NCI-H146 (cell line): ENCODE measurements at regions not wholly inside any gene's neighbourhood (a gene's known extent, or its start where the extent isn't known, plus 50 kb on each side); places are given as distances from the start of the nearest gene placed in this dataset.

Experiments used
- DNase-seq: peaks from one replicate; lab custom pipeline; 2025; lab: John Stamatoyannopoulos, UW

DNA sequence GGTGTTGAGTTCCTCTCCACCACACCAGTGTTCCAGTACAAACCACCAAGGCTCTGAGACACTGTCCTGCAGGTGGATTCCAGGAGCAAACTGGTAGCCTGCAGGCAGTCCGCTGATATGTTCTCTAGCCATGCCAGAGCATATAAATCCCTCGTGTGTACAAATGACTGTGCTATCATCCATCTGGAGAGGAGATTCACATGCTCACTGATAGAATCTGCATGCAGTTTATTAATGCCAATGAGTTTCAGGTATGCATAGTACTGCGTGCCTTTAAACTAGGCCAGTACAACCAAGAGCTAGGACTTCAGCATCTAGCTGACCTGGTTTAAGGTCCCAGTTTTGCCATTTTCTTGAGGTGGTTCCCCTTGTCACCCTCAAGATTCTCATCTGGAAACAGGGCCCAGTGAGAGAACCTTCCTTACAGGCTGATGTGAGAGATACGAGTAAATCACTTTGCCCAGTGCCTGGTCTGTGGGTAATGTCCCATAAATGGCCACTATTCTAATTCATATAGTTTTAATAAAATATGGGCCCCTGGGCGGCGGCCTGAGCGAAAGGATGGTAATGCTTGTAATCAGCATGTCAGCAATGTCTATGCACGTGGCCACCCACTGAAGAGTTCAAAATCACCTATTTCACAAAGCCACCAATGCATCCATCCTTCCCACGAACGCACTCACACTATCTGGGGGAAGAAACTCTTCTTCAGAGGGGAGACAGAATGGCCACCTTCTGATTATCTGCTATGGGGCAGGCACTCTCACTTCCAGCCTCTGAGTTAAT, 268.0 kb upstream of the ZMIZ1 start:
- DNase-seq = no peak

DNA sequence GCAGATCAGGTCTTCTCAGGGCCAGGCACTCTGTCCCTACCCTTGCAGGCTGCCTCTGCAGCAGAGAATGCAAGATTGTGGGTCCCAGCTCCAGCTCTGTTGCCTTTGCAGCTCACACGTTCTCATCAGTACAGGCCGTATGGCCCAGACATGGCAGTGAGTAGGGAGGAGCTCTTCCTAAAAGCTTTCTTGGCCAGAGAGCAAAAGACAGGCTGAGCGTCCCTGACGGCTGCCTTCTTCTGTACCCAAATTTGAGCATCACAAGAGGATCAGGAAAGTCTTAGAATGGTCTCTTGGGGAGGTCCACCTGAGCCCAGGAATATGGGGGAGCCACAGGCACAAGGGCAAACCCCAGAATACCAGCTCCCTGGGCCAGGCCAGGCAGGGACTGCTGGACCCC, 266.3 kb upstream of the ZMIZ1 start:
- DNase-seq = no peak

DNA sequence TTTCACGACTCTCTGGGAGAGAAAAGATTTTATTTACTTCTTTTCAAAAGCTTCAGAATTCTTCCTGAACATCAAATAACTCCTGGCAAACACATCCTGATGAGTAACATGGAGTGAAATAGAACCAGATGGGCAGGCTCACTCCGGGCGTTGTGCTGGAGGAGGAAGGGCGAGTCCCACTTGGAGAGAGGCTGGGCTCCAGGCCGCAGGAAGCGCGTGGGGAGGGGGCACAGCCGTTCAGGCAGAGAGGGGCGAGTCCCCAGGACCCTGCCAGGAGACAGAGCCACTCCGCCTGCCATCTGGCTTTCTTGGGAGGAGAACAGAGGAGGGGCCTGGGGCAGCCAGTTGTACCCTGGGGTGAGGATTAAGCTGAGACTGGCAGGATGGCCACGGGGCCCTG, 265.9 kb upstream of the ZMIZ1 start:
- DNase-seq = no peak

DNA sequence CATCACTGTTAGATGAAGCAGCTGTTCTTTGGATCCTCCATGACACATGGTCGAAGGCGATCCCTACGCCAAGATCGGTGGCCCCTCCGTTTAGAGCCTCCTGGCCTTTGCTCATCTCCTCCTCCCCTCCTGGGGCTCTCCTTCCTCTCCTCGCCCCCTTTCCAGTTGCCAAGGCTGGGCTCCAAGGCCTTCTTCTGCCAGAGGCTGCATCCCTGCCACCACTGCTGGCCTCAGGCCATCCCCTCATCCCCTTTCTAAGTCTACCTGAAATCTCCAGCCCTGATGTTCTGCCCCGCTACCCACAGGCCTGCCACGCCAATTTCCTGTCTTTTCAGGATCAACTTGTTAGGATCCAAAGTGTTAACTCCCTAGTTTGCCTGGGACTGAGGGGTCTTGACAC, 265.1 kb upstream of the ZMIZ1 start:
- no peak for DNase-seq

DNA sequence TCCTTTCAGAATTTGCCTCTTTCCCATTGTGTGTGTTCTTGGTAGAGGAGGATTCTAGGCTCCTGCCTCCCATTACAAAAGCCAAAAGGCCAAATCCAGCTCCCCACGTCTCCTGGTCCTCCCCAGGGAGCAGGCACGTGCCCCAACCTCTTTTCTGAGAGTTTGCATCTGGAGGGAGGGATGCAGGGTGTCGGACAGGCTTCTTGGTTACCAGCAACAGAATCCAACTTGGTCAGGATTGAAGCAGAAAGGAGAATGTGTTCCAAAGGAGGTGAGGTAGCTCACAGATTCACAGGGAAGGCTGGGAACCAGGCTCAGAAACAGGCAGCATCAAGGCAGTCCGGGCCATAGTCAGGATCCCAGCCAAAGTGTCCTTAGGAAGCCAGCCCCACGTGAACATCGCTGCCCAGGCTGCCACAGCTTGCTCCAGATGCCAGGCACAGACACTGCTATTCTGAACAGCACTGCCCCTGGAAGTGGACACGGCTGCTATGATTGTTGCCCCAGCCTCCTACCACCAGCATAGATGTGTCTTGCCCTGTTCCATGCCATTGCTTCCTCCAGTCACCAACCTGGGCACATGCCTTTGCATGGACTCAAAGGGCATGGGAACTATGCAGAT, 264.2 kb upstream of the ZMIZ1 start:
- DNase-seq = no peak

DNA sequence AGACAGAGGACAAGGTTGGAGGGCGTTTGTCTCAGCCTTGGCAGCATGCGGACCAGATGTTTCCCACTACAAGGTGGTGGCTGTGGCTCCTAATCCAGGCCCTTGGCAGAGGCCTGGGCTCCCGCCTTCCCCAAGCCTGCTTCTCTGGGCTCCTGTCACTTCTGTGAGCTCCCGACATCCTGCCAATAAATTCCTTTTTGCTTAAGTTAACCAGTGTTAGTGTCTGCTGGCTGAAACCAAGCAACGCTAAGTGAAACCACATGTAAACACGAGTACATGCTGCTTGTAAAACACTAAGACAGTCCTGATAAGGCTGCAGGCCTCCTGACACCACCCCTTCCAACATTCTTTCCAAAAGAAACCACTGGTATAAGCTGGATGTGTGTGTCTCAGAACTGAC, 263.6 kb upstream of the ZMIZ1 start:
- DNase-seq = no peak

DNA sequence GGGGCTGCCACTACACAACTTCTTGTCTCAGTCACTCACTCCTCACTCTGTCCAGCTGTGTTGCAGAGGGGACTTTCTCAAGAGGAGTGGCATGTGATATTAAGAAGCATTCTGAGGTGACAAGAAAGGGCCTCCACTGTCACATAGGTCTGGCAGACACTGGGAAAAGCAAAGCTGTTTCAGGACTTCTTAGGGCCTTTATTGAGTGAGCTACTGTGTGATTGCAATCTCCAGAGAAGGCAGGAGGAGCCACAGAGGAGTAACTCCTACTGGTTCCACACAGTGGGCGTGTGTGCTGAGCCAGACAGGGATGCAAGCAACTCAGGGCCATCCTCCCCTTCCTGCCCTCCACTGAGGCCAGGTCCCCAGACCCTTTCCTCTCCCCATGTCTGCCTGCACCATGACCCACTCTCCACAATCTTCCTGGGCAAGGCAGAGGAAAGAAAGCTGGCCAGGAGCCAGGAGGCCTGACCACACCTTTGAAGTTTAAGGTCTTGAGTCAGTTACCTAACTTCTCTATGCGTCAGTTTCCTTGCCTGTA, 262.0 kb upstream of the ZMIZ1 start:
- no peak for DNase-seq

DNA sequence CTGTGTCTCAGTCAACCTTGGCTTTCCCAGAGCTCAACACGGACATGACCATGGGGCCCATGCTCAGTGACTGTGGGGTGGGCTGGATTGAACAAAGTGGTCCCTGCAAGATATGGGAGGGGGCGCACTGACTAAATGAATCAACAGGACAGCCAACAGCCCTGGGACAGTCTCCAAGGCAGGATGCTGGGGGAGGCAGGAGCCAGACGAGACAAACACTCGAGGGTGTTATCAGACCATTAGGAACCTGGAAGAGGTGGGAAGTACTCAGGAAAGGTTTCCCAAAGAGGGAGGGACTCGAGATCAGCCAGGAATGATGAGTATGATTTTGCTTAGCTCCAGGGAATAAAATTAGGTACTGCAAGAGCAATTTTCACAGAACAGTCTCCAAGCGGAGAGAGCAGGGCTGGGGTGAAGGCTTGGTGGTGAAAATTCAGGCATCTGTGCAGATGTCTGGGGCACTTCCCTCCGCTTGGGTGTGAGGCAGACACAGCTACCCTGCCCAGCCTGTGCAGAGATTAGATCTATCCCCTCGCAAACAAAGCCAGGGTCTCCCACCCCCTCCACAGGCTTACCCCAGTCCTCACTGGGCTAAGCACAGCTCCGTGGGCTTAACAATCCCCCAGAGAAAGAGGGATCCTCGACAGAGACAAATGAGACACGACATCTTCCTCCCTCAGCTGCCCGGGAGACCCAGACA, 261.1 kb upstream of the ZMIZ1 start:
- no peak for DNase-seq

DNA sequence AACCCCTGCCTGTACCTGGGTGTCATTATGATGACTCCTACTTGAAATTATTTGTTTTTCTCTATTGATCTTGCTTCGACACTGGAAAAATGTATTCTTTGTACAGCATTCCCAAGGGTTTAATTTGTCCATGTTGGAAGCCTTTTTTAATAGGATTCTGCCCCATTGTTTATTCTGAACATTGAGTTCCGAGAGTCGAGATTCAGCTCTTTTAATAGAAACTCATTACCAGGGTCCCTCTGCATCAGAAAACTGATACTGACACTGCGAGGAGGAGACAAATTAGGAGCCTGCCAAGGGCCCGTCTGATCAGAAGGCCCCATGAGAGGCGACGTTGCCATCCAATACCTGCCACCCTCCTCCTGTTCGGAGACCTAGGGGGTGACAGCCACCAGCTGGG, 260.5 kb upstream of the ZMIZ1 start:
- DNase-seq = peak; percentile 20

DNA sequence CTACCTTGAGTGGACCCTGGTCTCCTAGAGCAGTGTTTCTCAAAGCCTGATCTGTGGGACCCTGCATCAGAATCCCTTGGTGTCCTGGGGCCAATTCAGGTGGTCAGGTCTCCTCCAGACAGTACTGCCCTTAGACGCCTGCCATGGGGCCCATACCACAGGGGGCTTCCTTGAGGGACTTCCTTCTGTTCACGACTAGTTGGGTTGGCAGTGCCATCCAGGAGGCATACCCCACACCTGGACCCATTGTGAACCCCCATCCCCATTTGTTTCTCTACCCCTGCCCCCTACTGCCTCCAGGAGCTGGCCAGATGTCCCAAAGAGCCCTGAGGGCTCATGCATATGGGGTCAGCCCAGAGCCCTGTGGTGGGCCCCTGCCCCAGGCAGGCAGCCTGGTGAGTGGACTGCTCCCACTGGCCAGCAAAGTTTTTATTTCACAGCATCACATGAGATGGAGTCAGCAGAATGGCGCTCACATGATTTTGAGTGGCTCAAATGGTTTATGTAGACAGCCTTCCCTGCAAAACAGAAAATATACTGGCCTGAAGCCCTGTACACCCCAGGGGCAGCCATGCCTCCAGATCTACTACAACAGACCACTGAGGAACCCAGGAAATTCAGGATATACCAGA, 259.9 kb upstream of the ZMIZ1 start:
- no peak for DNase-seq

DNA sequence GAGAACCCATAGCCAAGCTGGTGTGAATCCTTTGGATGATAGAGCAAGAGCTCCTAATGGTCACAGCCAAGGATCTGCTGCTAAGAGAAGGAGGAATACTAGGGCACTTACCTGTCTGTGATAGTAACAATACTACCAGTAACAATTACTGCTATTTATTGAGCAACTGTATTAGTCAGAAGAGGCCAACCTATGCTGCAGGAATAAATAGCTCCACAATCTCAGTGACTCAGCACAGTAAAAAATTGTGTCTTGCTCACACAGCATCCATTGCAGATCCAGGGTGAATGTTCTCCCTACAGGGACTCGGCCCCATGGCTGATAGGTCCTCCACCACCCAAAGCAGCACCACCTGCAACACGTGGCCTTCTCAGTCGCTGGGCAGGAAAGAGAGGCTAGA, 257.6 kb upstream of the ZMIZ1 start:
- DNase-seq = no peak

DNA sequence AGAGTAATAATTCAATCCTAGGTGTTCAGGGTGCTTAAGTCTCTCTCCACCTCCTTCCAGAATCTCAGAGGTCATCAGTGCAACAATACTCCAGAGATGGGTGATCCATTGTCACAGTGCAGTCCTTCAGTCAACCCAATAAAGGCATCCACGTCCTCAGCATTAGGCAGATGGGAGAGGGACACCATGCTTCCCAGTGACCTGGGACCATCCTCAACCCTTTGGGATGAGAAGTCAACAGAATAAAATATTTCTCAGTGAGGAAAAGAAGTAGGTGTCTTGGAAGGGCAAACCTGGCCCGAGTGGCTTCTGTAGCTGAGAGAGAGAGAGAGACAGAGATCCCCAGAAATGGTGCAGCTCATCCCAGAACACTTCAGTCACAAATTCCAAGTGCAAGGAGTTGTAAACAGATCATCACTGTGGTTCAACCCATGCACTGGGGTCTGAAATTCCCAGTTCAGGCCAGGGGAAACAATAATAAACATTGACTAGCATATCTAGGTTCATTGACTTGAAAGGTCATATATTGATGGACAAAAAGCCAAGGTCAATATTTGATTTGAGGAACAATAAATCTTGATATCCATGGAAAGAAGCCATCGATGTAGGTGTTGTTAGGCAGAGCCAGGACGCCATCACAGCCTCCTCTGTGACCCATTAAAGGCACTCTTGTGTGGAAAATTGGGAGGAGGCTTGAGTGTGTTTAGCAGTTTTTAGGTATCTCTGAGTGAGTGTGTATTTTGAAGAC, 256.0 kb upstream of the ZMIZ1 start:
- no peak for DNase-seq

DNA sequence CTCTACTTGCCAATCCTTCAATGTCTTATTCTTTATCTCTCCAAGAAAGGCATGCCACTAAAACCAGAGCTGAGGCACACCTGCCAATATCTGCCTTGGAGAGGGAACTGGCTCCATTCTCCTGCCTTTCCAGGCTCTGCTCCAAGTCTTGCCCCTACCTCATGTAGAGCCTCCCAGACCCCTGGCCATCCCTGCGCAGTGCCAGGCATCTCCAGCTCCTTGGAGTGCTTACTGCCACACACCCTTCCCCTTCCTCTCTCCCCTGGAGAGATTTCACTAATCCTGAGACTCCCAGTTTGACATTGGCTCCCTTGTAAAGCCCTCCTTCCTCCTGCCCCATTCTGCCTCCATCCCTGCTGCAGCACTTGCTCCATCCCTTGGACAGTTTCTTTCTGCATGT, 255.2 kb upstream of the ZMIZ1 start:
- no peak for DNase-seq

DNA sequence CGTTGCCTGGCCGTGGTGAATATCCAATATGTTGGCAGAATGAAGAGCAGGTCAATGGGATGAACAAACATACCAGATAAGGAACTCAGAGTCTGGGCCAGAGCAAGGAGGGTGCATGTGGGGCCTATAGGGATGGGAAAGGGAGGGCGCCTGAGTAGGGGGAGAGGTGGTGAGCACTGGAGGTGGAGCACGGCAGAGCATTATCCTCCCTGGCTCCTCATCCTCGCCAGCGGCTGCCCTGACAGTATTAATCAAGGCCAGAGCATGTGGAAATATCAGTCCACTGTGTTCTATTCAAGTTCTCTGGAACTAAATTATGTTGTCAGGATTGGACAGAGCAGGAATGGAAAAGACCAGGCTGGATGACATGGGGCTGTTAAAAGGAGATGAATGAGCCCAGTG, 254.8 kb upstream of the ZMIZ1 start:
- DNase-seq = no peak

DNA sequence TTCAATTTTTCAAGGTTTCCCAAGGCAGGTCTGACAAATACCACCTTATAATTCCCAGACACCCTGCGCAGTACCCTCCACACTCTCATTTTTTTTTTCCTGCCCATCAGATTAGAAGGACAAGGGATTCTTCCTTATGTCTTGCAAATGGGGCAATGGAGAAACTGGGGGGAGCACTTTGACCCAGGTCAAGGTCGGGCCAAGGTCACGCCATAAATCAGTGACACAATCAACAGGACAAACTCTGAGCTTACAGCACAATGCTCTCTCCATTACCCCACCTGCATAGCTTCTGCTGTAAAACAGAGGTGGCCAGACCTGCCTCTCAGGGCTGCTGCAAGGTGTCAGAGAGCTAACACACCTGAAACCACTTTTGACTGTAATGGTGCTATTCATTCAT, 254.4 kb upstream of the ZMIZ1 start:
- no peak for DNase-seq

DNA sequence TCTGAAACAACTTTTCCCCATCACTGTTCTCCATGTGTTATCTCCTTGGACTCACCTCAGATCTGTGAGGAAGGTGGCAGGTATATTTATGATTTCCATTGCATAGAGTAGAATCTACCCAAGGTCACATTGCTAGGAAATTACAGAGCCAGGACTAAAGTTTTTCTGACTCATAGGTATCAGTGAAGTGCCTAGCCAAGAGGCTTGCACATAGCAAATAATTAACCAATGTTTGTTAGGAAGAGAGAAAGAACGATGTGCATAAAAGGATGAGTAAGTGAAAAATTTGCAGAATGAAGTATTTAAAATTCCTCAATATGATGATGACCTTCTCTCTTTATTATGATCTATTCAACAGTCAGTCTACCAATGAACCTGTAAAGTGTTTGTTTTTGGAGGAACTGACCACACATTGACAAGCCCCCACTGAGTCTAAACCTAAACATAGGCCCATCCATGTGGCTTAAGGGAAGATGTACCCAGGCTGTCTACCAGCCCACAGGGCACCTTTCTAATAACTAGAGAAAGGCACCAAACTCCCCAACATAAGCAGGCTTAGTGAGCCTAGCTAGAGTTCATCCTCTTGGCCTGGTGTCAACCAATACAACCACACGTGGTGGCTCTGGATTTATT, 252.9 kb upstream of the ZMIZ1 start:
- no peak for DNase-seq

DNA sequence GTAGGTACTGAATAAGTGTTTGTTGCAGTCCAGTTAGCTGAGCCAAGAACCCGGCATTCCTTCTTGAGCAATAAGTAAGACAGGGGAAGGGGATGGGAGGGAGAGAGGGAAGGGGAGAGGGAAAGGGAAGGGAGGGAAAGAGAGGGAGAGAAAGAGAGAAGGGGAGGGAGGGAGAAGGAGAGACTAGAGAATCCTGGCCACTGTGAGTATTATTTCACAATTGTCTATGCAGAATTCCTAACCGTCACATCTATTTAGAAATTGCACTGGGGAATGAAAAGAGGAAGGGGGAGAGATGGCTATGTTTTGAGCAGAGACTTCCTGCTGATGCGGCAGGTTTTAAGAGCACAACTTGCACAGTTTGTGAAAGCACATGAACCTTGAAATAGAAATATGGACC, 251.4 kb upstream of the ZMIZ1 start:
- no peak for DNase-seq

DNA sequence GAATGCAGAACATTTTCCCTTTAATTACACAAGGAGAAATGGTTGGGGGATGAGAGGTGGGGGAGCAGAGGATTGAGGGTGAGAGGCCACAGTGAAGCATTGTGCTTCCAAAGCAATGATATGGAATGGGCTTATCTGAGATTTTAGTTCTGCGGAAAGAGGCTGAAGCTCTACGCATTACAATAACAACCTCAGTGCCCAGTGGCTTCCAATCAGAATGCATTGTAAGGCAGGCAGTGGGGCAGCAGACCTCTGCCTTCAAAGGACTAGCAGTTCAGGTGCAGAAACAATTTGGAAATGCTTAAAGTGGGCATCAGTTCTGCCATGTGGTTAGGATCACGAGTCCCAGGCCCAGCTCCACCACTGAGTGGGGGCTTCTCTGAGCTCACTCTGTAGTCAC, 251.0 kb upstream of the ZMIZ1 start:
- no peak for DNase-seq

DNA sequence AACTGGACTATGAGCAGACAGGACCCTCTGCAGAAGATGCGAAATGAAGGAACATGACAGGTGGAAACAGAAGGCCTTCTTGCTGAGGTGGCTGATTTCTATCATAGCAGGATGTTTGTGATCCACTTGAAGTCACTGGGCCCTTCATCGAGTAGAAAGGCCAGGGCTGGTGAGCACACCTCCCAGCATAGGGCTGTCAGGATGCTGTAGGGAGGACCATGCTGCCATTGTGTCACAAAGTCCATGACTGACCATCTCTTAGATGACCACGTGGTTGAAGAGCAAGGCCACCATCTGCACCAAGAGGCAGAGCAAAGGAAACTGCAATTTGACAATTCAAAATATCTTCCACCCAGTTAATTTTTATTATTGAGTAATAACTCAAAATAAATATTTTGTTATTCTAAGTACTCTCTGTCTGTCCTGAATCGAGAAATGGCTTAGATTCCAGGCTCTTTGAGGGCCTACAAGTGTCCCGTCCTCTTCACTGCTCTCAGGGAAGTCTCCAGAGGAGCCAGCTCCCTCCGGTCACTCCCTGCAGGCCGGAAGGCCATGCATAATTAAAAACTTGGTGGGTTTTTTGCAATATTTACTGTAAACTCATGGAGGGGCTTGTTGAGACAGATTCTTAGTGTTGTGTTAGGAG, 249.3 kb upstream of the ZMIZ1 start:
- DNase-seq = no peak

DNA sequence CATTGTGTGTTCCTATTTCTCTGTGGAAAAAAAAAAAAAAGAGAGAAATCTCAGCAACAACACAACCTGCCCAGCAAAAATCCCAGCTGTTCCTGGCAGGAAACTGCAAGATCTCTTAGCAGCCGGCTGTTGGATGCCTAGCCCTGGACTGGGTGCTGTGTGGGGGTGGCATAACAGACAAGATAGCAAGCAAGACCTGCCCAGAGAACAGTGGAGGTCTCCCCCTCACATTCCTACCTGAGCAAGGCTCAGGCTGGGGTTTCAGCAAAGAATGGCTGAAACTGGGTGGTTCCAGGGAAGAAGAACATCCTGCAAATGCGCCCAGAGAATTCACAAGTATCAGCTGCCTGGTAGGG, 248.8 kb upstream of the ZMIZ1 start:
- DNase-seq = no peak

DNA sequence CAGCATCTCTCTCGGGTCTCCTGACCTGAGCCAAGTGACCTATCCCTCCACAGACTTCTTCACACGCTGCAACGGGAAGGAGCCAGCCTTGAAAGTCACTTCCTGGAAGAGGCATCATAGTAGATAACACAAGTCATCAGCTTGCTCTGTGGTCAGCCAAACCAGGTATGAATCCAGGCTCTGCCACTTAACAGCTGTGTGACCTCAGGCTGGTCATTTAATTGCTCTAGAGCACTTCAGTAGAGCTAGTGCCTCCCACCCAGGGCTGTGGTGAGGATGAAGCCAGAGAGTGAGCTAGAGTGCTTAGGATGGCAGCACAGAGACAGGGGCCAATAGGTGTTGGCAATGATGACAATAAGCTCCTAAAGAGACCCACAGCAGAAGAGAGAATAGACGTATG, 247.7 kb upstream of the ZMIZ1 start:
- no peak for DNase-seq
